ENCODE measurements at regions not wholly inside any gene's neighbourhood (a gene's known extent, or its start where the extent isn't known, plus 50 kb on each side); places are given as distances from the start of the nearest gene placed in this dataset.

- BruUV-seq (replicated peaks) = no TSS peak
Measured at GRCh38 chr18:22767653-22768052, 165.5 kb upstream of the RBBP8 start.

GRCh38 chr18:22773944-22774343, 159.2 kb upstream of the RBBP8 start:
- Histone ChIP-seq H3K27ac (ENCODE audit: low read depth, low read length, poor library complexity, severe bottlenecking) (no peak overlapping the region), H3K27me3 (replicated peaks; ENCODE audit: insufficient read depth, low read depth, low read length, poor library complexity) (no peaks in the 10 kb centered on the region), H3K9me3 (ENCODE audit: low read depth, low read length, poor library complexity, severe bottlenecking) (no peaks in the 10 kb centered on the region), H3K36me3 (ENCODE audit: insufficient read depth, low read length, poor library complexity, severe bottlenecking) (no peaks in the 10 kb centered on the region), H3K4me3 (ENCODE audit: low read depth, low read length, poor library complexity, severe bottlenecking) (no peak overlapping the region), H3K4me1 (ENCODE audit: insufficient read depth, low read length, poor library complexity, severe bottlenecking) (no peaks in the 10 kb centered on the region)
- CTCF ChIA-PET = interaction anchor here (0.6 kb wide), 1 partner anchor 29 kb away, joined by 3 read pairs; no protein-coding TSS in a partner anchor
- intact Hi-C loops (cut with micrococcal nuclease; ENCODE audit: unreplicated experiment) = no loop called here
- POLR2A ChIA-PET (ENCODE audit: low non-redundant PET) = no interaction called here
- no peak for DNase-seq (ENCODE audit: low spot score)
- BruUV-seq (replicated peaks) = no TSS peak
- TF ChIP-seq CTCF (conservative IDR thresholded peaks at IDR 0.05; ENCODE audit: low read depth, low read length) (no peak), EZH2 (IDR thresholded peaks at IDR 0.05; ENCODE audit: borderline replicate concordance, low read depth, low read length, poor library complexity, severe bottlenecking) (no peak)

More at GRCh38 chr18:22767653-22768052, 165.5 kb upstream of the RBBP8 start:
- Histone ChIP-seq H3K27me3 (replicated peaks; ENCODE audit: insufficient read depth, low read depth, low read length, poor library complexity) (no peaks in the 10 kb centered on the region), H3K4me3 (ENCODE audit: low read depth, low read length, poor library complexity, severe bottlenecking) (no peak overlapping the region), H3K4me1 (ENCODE audit: insufficient read depth, low read length, poor library complexity, severe bottlenecking) (no peaks in the 10 kb centered on the region), H3K27ac (ENCODE audit: low read depth, low read length, poor library complexity, severe bottlenecking) (no peak overlapping the region), H3K9me3 (ENCODE audit: low read depth, low read length, poor library complexity, severe bottlenecking) (no peaks in the 10 kb centered on the region), H3K36me3 (ENCODE audit: insufficient read depth, low read length, poor library complexity, severe bottlenecking) (no peaks in the 10 kb centered on the region)
- intact Hi-C loops (cut with micrococcal nuclease; ENCODE audit: unreplicated experiment) = no loop called here
- DNase-seq (ENCODE audit: low spot score) = no peak
- TF ChIP-seq CTCF (conservative IDR thresholded peaks at IDR 0.05; ENCODE audit: low read depth, low read length) (no peak), EZH2 (IDR thresholded peaks at IDR 0.05; ENCODE audit: borderline replicate concordance, low read depth, low read length, poor library complexity, severe bottlenecking) (no peak)
- ChIA-PET CTCF (no interaction called here), POLR2A (ENCODE audit: low non-redundant PET) (no interaction called here)

GRCh38 chr18:22778996-22779395, 154.1 kb upstream of the RBBP8 start:
- intact Hi-C loops (cut with micrococcal nuclease; ENCODE audit: unreplicated experiment) = no loop called here
- ChIA-PET CTCF (no interaction called here), POLR2A (ENCODE audit: low non-redundant PET) (no interaction called here)
- Histone ChIP-seq H3K36me3 (ENCODE audit: insufficient read depth, low read length, poor library complexity, severe bottlenecking) (no peaks in the 10 kb centered on the region), H3K27me3 (replicated peaks; ENCODE audit: insufficient read depth, low read depth, low read length, poor library complexity) (peaks cover 12% of the 10 kb centered on the region), H3K4me3 (ENCODE audit: low read depth, low read length, poor library complexity, severe bottlenecking) (no peak overlapping the region), H3K27ac (ENCODE audit: low read depth, low read length, poor library complexity, severe bottlenecking) (no peak overlapping the region), H3K9me3 (ENCODE audit: low read depth, low read length, poor library complexity, severe bottlenecking) (no peaks in the 10 kb centered on the region), H3K4me1 (ENCODE audit: insufficient read depth, low read length, poor library complexity, severe bottlenecking) (no peaks in the 10 kb centered on the region)
- no TSS peak for BruUV-seq (replicated peaks)
- peak; percentile 62 for DNase-seq (ENCODE audit: low spot score)
- TF ChIP-seq CTCF (conservative IDR thresholded peaks at IDR 0.05; ENCODE audit: low read depth, low read length) (no peak), EZH2 (IDR thresholded peaks at IDR 0.05; ENCODE audit: borderline replicate concordance, low read depth, low read length, poor library complexity, severe bottlenecking) (no peak)
